Stimulated activated naive B cell treated with anti-CD40 and anti-IgM and Interleukin-4, amounts not matched to agents 10 μg/mL and 1 μg/mL and 100 μg/mL, for 72 hours (primary cell): ENCODE measurements at regions not wholly inside any gene's neighbourhood (a gene's known extent, or its start where the extent isn't known, plus 50 kb on each side); places are given as distances from the start of the nearest gene placed in this dataset.

Experiments
- ATAC-seq, 2 donors: fragments of 150-1000 bp; cut with Tn5 transposase; replicated peaks; 2 replicates each; pipeline ENCODE4 v1.10.0; 2021; ENCODE audit warnings: moderate library complexity in 1 of 2
- DNase-seq: peaks from one replicate; pipeline ENCODE4 v3.0.0; 2021
- H3K27ac Mint-ChIP-seq: one replicate; pipeline ENCODE4 v1.8.0; 2022; ENCODE audit warnings: mild to moderate bottlenecking, mixed read lengths
- H3K27me3 Mint-ChIP-seq, 2 donors: one replicate each; pipeline ENCODE4 v1.8.0; 2022; ENCODE audit warnings: mixed read lengths in 2 of 2
- H3K36me3 Mint-ChIP-seq, 2 donors: one replicate each; pipeline ENCODE4 v1.8.0; 2022; ENCODE audit warnings: mixed read lengths in 2 of 2, mild to moderate bottlenecking in 1 of 2
- H3K4me1 Mint-ChIP-seq, 2 donors: one replicate each; pipeline ENCODE4 v1.8.0; 2022; ENCODE audit warnings: mixed read lengths in 2 of 2, mild to moderate bottlenecking in 1 of 2
- H3K4me3 Mint-ChIP-seq, 2 donors: one replicate each; pipeline ENCODE4 v1.8.0; 2022; ENCODE audit warnings: mild to moderate bottlenecking in 2 of 2, mixed read lengths in 2 of 2, moderate library complexity in 1 of 2
- H3K9me3 Mint-ChIP-seq, 2 donors: one replicate each; pipeline ENCODE4 v1.8.0; 2022; ENCODE audit warnings: mixed read lengths in 2 of 2, mild to moderate bottlenecking in 1 of 2

- Mint-ChIP-seq H3K36me3 (no peaks in the 10 kb centered on the region), H3K27ac (no peak overlapping the region), H3K4me3 (no peak overlapping the region), H3K27me3 (no peaks in the 10 kb centered on the region), H3K9me3 (peaks cover 7 to 17% of the 10 kb centered on the region in 2 donors), H3K4me1 (no peaks in the 10 kb centered on the region)
- DNase-seq (no peak), ATAC-seq (no peak)
Observed at GRCh38 chr14:98612434-98613200, 659.4 kb downstream of the BCL11B start.

- no peak for ATAC-seq
- Mint-ChIP-seq H3K27me3 (no peaks in the 10 kb centered on the region), H3K9me3 (peaks cover 9 to 17% of the 10 kb centered on the region in 2 donors), H3K4me3 (no peak overlapping the region), H3K36me3 (no peaks in the 10 kb centered on the region), H3K27ac (no peak overlapping the region), H3K4me1 (no peaks in the 10 kb centered on the region)
- DNase-seq: no peak
Observed at GRCh38 chr14:98614741-98615140, 657.3 kb downstream of the BCL11B start.

GRCh38 chr14:98622208-98623051 is 649.6 kb downstream of the BCL11B start:
- no peaks in the 10 kb centered on the region for H3K36me3 Mint-ChIP-seq
- H3K4me1 Mint-ChIP-seq: no peaks in the 10 kb centered on the region
- H3K27ac Mint-ChIP-seq: no peak overlapping the region
- H3K9me3 Mint-ChIP-seq: peaks cover 13 to 22% of the 10 kb centered on the region in 2 donors
- no peaks in the 10 kb centered on the region for H3K27me3 Mint-ChIP-seq
- H3K4me3 Mint-ChIP-seq: no peak overlapping the region
- DNase-seq: no peak
- ATAC-seq: no peak

GRCh38 chr14:98623788-98624415 is 648.1 kb downstream of the BCL11B start:
- no peak for ATAC-seq
- no peaks in the 10 kb centered on the region for H3K36me3 Mint-ChIP-seq
- peaks cover 11 to 24% of the 10 kb centered on the region in 2 donors for H3K9me3 Mint-ChIP-seq
- H3K27ac Mint-ChIP-seq: no peak overlapping the region
- no peak overlapping the region for H3K4me3 Mint-ChIP-seq
- H3K27me3 Mint-ChIP-seq: no peaks in the 10 kb centered on the region
- no peaks in the 10 kb centered on the region for H3K4me1 Mint-ChIP-seq
- no peak for DNase-seq

GRCh38 chr14:98633380-98633779 is 638.6 kb downstream of the BCL11B start:
- no peak for ATAC-seq
- H3K9me3 Mint-ChIP-seq: peaks cover 0 to 1% of the 10 kb centered on the region in 2 donors
- no peak overlapping the region for H3K27ac Mint-ChIP-seq
- H3K4me3 Mint-ChIP-seq: no peak overlapping the region
- H3K4me1 Mint-ChIP-seq: no peaks in the 10 kb centered on the region
- H3K36me3 Mint-ChIP-seq: no peaks in the 10 kb centered on the region
- DNase-seq: no peak
- H3K27me3 Mint-ChIP-seq: no peaks in the 10 kb centered on the region

GRCh38 chr14:98634043-98634820 is 637.8 kb downstream of the BCL11B start:
- Mint-ChIP-seq H3K4me3 (no peak overlapping the region), H3K27me3 (no peaks in the 10 kb centered on the region), H3K4me1 (no peaks in the 10 kb centered on the region), H3K27ac (no peak overlapping the region), H3K36me3 (no peaks in the 10 kb centered on the region), H3K9me3 (peaks cover 0 to 1% of the 10 kb centered on the region in 2 donors)
- DNase-seq (no peak), ATAC-seq (no peak)

GRCh38 chr14:98638366-98638765 is 633.6 kb downstream of the BCL11B start:
- Mint-ChIP-seq H3K27ac (no peak overlapping the region), H3K27me3 (no peaks in the 10 kb centered on the region), H3K4me3 (no peak overlapping the region), H3K36me3 (no peaks in the 10 kb centered on the region), H3K4me1 (no peaks in the 10 kb centered on the region), H3K9me3 (peaks cover 7 to 10% of the 10 kb centered on the region in 2 donors)
- no peak for DNase-seq
- ATAC-seq: no peak

GRCh38 chr14:98647754-98648153 is 624.2 kb downstream of the BCL11B start:
- no peak overlapping the region for H3K27ac Mint-ChIP-seq
- no peak for ATAC-seq
- DNase-seq: no peak
- H3K4me3 Mint-ChIP-seq: no peak overlapping the region
- peaks cover 0 to 2% of the 10 kb centered on the region in 2 donors for H3K9me3 Mint-ChIP-seq
- H3K36me3 Mint-ChIP-seq: no peaks in the 10 kb centered on the region
- H3K27me3 Mint-ChIP-seq: no peaks in the 10 kb centered on the region
- H3K4me1 Mint-ChIP-seq: no peaks in the 10 kb centered on the region

GRCh38 chr14:98651037-98651436 is 621.0 kb downstream of the BCL11B start:
- no peaks in the 10 kb centered on the region for H3K4me1 Mint-ChIP-seq

GRCh38 chr14:98665007-98665406 is 607.0 kb downstream of the BCL11B start:
- Mint-ChIP-seq H3K9me3 (peaks cover 0 to 1% of the 10 kb centered on the region in 2 donors), H3K27me3 (no peaks in the 10 kb centered on the region), H3K4me3 (no peak overlapping the region), H3K36me3 (no peaks in the 10 kb centered on the region), H3K4me1 (no peaks in the 10 kb centered on the region), H3K27ac (no peak overlapping the region)
- ATAC-seq: no peak
- DNase-seq: no peak

More at GRCh38 chr14:98651037-98651436, 621.0 kb downstream of the BCL11B start:
- Mint-ChIP-seq H3K27me3 (no peaks in the 10 kb centered on the region), H3K36me3 (no peaks in the 10 kb centered on the region), H3K9me3 (peaks cover 6 to 7% of the 10 kb centered on the region in 2 donors), H3K4me3 (no peak overlapping the region), H3K27ac (no peak overlapping the region)
- no peak for ATAC-seq
- no peak for DNase-seq

GRCh38 chr14:98666545-98666944 is 605.5 kb downstream of the BCL11B start:
- ATAC-seq: no peak
- no peaks in the 10 kb centered on the region for H3K4me1 Mint-ChIP-seq
- no peak overlapping the region for H3K27ac Mint-ChIP-seq
- H3K4me3 Mint-ChIP-seq: no peak overlapping the region
- H3K27me3 Mint-ChIP-seq: no peaks in the 10 kb centered on the region
- no peaks in the 10 kb centered on the region for H3K36me3 Mint-ChIP-seq
- no peak for DNase-seq
- no peaks in the 10 kb centered on the region for H3K9me3 Mint-ChIP-seq

- H3K9me3 Mint-ChIP-seq: peaks cover 3 to 9% of the 10 kb centered on the region in 2 donors
- H3K27me3 Mint-ChIP-seq: no peaks in the 10 kb centered on the region
- ATAC-seq (no peak), DNase-seq (no peak)
- H3K4me1 Mint-ChIP-seq: no peaks in the 10 kb centered on the region
- no peak overlapping the region for H3K4me3 Mint-ChIP-seq
- H3K27ac Mint-ChIP-seq: no peak overlapping the region
- H3K36me3 Mint-ChIP-seq: no peaks in the 10 kb centered on the region
Observed at GRCh38 chr14:98682033-98682432, 590.0 kb downstream of the BCL11B start.

- no peak overlapping the region for H3K4me3 Mint-ChIP-seq
- no peak for DNase-seq
- ATAC-seq: no peak
- peaks cover 3 to 8% of the 10 kb centered on the region in 2 donors for H3K9me3 Mint-ChIP-seq
- H3K4me1 Mint-ChIP-seq: no peaks in the 10 kb centered on the region
- no peaks in the 10 kb centered on the region for H3K36me3 Mint-ChIP-seq
- no peak overlapping the region for H3K27ac Mint-ChIP-seq
- no peaks in the 10 kb centered on the region for H3K27me3 Mint-ChIP-seq
Observed at GRCh38 chr14:98682726-98683125, 589.3 kb downstream of the BCL11B start.

- ATAC-seq: no peak
- no peak for DNase-seq
- no peak overlapping the region for H3K27ac Mint-ChIP-seq
- no peaks in the 10 kb centered on the region for H3K36me3 Mint-ChIP-seq
- no peak overlapping the region for H3K4me3 Mint-ChIP-seq
- peaks cover 8 to 9% of the 10 kb centered on the region in 2 donors for H3K9me3 Mint-ChIP-seq
- H3K4me1 Mint-ChIP-seq: no peaks in the 10 kb centered on the region
- H3K27me3 Mint-ChIP-seq: no peaks in the 10 kb centered on the region
Observed at GRCh38 chr14:98684468-98684867, 587.5 kb downstream of the BCL11B start.
